GM04503 (cell line): ENCODE measurements at regions not wholly inside any gene's neighbourhood (a gene's known extent, or its start where the extent isn't known, plus 50 kb on each side); places are given as distances from the start of the nearest gene placed in this dataset.

Source experiments
- DNase-seq: peaks from one replicate; pipeline ENCODE4 v3.0.0-alpha.2; 2012; ENCODE audit warnings: low read depth

GRCh38 chr4:127533028-127533700 lies 99.6 kb upstream of the INTU start:
- no peak for DNase-seq

GRCh38 chr4:127534041-127534825 lies 98.5 kb upstream of the INTU start:
- DNase-seq = no peak

DNA sequence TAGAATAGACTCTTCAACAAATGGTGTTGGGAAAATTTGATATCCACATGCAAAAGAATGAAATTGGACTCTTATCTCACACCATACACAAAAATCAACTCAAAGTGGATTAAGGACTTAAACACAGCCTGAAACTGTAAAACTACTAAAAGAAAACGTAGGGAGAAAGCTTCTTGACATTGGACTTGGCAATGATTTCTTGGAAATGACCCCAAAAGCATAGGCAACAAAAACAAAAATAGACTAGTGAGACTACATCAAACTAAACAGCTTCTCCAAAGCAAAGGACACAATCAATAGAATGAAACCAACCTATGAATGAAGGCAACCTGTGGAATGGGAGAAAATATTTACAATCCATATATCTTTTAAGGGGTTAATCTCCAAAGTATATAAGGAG lies 94.7 kb upstream of the INTU start:
- no peak for DNase-seq

GRCh38 chr4:127540497-127541025 lies 92.2 kb upstream of the INTU start:
- no peak for DNase-seq

DNA sequence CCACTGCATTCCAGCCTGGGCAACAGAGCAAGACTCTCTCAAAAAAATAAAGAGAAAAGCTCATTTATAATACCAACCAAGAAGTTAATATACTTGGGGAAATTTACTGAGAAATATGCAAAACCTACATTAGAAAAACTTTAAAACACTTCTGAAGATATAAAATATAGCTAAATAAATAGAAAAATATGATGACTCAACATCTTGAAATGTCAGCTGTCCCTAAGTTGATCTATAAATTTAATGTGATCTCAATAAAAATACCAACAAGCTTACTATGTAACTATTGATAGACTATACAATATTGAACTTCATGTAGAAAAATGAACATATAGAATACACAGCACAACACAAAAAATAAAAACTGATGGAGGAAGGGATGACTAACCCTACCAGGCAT lies 87.5 kb upstream of the INTU start:
- DNase-seq = no peak

GRCh38 chr4:127548990-127549925 lies 83.5 kb upstream of the INTU start:
- DNase-seq = no peak

GRCh38 chr4:127555106-127555505 lies 77.7 kb upstream of the INTU start:
- DNase-seq = no peak

GRCh38 chr4:127558088-127558487 lies 74.7 kb upstream of the INTU start:
- no peak for DNase-seq

DNA sequence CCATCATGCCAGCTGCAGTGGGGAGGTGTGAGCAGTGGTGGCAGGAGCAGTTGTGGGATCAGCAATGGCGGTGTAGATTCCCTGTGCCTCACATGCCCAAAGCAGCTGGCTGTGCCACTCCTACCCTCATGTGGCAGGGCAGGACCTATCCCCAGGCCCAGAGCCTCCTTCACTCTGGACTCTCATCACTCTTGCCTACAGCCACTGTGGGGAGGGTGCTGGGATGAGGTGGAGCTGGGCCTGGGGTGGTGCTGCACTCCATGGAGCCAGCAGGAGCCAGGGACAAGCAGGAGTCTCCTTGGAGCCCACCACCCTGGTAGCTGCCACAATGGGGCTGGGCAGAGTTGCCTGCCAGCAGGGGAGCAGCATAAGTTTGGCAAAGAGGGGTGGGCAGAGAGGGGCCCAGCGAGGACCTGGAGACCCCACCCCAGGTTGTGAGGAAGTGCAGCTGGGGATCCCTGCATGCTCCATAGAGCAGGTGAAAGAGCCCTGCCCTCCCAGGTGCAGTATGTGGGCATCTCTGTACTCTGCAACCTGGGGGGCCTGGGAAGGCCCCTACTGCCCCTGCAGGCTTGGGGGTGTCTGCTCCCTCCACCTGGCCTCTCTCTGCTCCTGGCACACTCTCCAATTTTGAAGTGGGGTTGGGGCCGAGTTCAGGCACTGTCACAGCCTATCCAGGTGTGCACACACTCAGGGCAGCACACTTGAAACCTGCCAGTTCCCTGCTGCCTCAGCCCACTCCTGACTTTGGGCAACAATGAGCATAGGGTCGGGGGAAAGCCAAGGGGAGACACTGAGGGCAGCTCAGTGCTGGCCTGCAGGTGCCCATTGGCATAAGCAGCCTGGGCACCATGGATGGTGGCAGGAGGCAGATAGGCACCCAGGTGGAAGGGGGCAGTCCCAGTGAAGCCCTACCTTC lies 74.0 kb upstream of the INTU start:
- no peak for DNase-seq

DNA sequence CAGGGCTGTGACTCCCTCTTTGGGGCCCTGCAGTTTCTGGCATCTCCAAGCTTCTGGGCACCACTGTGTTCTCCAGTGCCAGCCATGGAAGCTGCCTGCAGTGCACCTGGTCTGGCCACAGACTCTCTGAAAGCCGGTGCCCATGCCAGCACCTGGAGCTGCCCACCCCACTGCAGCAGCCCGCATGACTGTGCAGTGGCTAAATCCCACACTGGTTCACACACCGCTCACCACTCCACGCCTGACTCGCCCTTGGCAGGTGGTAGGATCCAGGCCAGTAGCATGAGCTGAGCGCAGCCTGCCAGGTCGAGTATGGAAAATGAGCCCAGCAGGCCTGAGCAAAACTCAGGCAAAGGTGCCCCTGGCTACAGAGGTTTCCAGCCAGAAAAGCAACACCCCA lies 72.8 kb upstream of the INTU start:
- no peak for DNase-seq

GRCh38 chr4:127560755-127561154 lies 72.0 kb upstream of the INTU start:
- no peak for DNase-seq

DNA sequence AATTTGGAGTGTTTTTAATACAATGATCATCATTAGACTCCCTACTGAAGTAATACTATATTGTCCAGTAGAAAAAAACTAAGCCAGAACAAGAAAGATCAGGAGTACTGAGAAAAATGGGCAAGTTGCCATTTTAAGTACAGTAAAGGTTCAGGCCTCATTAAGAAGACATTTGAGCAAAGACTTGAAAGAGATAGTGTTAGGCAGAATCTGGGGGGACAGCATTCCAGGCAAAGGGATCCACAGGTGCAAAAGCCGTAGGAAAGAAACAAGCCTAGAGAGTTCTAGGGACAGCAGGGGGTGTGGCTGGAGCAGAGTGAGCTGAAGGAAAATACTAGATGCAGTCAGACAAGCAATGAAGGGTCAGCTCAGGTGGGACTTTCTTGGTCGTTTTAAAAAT lies 58.1 kb upstream of the INTU start:
- no peak for DNase-seq

GRCh38 chr4:127575888-127576287 lies 56.9 kb upstream of the INTU start:
- no peak for DNase-seq

DNA sequence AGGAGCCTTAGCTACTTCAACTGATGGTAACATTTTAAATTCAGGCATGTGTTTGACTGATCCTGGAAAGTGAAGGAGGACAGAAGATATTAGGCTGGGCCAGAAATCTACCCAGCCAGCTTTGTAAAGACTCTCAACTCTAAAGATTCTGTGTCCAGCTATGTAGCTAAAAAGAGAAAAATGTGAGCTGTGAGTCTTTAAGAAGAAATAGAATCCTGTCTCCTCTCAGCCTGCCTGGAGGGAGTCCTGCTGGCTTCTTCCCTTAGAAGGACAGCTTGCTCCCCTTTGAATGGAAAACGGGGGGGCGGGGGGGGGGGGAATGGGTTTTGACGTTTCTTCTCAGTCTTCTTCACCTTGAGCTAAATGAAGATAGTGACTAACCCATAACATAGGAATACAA lies 54.3 kb upstream of the INTU start:
- no peak for DNase-seq

DNA sequence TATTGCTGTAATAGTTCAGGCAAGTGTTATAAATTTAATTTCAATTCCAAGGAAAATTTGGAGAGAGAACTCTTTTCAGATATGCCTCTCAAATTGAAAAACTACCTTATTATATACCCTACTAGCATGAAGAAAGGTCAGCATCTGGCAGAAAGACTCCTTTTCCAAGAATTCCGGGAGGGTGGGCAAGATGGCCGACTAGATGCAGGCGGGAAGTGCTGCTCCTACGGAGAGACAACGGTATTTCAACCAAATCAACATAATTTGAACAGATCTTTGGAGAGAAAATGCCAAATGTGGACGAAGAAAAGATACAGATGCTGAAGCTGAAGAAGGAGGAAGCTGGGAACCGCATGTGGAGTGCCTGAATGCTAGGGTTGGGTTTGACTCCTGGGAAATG lies 53.8 kb upstream of the INTU start:
- no peak for DNase-seq

- DNase-seq = no peak
Observed at GRCh38 chr4:127579821-127580220, 52.9 kb upstream of the INTU start.

DNA sequence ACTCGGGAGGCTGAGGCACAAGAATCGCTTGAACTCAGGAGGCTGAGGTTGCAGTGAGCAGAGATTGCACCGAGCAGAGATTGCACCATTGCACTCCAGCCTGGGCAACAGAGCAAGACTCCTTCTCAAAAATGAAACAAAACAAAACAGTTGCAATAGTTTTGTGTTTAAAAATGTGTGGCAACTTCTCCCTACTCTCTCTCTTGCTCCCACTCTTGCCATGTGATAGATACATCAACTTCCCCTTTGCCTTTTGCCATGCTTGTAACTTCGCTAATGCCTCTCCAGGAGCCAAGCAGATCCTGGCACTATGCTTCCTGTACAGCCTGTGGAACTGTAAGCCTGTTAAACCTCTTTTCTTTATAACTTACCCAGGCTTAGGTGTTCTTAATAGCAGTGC lies 52.5 kb upstream of the INTU start:
- DNase-seq = no peak

DNA sequence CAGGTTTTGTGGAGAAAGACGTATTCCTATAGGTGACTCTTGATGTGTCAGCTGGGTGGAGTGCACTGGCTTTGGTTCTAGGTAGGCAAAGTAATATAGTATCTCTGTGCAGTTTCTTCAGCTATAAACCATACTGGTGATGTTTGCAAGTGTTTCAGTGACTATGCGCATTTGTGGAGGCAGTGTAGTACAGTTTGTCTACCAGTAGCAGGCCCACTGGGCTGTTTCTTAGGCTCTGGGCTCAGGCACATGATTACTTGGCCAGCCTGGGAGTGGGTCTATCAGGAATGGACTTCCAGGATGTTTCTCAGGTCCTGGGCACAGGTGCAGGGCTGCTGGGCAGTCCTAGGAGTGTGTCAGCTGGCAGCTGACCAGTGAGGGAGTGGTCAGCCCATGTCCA lies 51.9 kb upstream of the INTU start:
- no peak for DNase-seq
